Ammon's horn (tissue), 1 donor: ENCODE measurements at regions not wholly inside any gene's neighbourhood (a gene's known extent, or its start where the extent isn't known, plus 50 kb on each side); places are given as distances from the start of the nearest gene placed in this dataset.
"Not testable (repeated sequence)": the region's sequence is repeated elsewhere in the genome, so short reads cannot be mapped to it uniquely, and the experiment has no call there.

Source experiments
- DNase-seq: peaks from one replicate; pipeline ENCODE4 v3.0.0-alpha.2; 2016; ENCODE audit warnings: low spot score

- DNase-seq: no peak
These were observed 185.9 kb upstream of the G2E3 start for GRCh38 chr14:30373053-30373452.

DNA sequence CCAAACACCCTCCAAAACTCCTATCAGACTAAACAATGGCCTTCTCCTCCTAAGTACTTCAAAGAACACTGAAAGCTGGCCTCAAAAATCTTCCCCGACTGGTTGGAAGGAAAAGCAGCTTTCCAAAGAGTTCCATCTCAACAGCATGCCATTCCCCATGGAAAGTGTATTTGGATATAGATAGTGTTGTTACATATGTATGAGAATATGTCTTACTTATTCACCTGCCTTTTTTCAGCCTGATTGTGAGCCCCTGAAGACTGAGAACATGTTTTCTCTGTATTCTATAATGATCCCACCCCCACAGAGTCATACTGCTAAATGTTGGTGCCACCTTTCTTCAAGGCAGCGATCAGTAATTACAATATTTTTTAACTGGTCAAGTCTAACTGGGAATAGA, 185.4 kb upstream of the G2E3 start:
- DNase-seq: no peak

GRCh38 chr14:30375296-30375892, 183.6 kb upstream of the G2E3 start:
- peak; percentile 41 for DNase-seq

- no peak for DNase-seq
These were observed 177.0 kb upstream of the G2E3 start for GRCh38 chr14:30381861-30382480.

DNA sequence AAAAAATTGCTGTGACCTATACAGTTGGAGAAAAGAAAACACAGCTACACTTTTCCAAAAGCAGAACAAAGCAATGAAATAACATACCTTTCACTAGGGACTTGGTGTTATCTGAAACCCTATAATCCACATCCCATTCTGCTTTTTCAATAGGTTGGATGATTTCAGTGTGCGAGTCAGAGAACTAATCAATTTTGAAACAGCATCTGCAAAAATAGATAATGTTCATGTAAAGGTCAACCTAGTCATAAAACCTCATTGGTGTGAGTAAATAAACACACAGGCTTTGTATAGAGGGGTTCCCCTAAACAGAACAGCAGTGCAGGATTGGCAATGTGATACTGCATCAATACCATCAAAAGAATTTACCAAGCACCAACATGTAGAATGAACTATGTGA, 173.0 kb upstream of the G2E3 start:
- no peak for DNase-seq

DNA sequence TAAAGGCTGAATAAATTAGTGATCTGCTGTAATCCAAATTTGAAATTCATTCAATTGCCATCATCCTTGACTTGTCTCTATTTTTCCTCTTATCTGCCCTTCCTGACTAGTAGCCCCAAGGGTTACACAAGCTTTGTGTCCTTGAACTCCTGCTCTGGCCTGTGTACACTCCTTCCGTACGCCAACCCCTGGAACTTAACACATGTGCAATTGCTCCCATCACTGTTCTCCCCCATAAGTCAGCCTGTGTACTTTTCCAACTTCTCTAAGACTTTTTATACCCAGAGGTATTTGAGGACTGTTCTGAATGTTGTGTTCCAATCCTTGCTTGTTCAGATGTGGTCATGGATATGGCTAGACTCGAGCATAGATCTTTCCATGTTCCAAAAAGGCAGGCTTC, 171.1 kb upstream of the G2E3 start:
- DNase-seq: no peak

- peak; percentile 85 for DNase-seq
These were observed 169.7 kb upstream of the G2E3 start for GRCh38 chr14:30389134-30389876.

DNA sequence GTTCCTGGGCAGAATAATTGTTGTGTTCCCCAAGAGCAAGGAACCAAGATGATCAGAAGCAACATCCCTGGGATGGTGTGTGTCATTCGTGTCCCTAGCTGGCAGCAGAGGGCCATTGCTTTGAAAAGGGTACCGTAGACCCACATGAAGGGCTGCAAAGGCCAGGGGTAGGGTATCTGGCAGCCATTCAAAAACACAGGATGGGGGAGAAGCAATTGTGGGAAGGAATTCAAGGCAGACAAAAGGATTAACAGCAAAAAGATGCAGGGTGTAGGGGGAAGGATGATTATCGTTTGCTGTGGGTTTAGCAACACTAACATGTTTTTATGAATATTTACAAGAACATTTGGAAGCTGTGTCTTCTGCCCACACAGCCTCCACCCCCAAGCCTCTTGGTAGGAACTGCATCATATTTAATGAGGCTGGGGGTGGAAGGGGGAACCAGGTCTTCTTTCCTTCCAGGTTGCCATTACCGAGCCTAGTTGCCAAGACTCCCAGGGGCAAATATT, 169.0 kb upstream of the G2E3 start:
- DNase-seq: peak; percentile 36

- no peak for DNase-seq
These were observed 163.9 kb upstream of the G2E3 start for GRCh38 chr14:30395065-30395464.

DNA sequence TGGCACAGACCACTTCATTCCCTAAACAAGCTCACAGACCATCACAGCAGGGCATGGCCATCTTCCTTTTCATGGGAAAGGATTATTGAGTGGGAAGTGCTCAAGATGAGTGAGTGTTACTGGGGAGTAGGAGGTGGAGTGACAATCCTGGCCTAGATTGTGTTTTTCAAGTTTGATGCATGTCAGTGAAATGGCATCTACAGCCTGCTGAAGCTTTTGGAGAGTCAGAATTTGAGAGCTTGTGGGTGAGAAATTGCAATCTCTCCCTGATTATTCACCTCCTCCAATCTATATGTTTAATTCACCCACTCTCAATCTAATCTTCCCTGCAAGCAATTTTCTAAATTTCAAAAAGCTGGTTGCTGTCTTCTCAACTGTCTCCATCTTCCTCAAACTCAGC, 156.1 kb upstream of the G2E3 start:
- DNase-seq: no peak

- DNase-seq: no peak
These were observed 155.2 kb upstream of the G2E3 start for GRCh38 chr14:30403791-30404190.

DNA sequence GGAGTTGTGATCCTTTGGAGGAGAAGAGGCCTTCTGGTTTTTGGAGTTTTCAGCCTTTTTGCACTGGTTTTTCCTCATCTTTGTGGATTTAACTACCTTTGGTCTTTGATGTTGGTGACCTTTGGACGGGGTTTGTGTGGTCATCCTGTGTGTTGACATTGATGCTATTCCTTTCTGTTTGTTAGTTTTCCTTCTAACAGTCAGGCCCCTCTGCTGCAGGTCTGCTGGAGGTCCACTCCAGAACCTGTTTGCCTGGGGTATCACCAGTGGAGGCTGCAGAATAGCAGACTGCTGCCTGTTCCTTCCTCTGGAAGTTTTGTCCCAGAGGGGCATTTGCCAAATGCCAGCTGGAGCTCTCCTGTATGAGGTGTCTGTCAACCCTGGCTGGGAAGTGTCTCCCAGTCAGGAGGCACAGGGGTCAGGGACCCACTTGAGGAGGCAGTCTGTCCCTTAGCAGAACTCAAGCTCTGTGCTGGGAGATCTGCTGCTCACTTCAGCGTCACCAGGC, 149.4 kb upstream of the G2E3 start:
- DNase-seq: not testable (repeated sequence)

DNA sequence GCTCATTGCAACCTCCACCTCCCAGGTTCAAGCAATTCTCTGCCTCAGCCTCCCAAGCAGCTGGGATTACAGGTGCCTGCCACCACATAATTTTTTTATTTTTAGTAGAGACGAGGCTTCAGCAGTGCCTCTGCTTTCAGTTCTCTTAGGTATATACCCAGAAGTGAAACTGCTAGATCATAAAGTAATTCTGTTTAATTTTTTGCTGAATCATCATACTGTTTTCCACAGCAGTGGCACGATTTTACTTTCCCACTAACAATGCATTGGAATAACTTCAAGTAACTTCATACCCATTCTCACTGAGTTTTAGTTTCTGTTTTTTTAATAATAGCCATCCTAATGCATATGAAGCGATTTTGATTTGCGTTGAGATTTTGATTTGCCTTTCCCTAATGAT, 148.0 kb upstream of the G2E3 start:
- DNase-seq: no peak

GRCh38 chr14:30413184-30413583, 145.8 kb upstream of the G2E3 start:
- not testable (repeated sequence) for DNase-seq

DNA sequence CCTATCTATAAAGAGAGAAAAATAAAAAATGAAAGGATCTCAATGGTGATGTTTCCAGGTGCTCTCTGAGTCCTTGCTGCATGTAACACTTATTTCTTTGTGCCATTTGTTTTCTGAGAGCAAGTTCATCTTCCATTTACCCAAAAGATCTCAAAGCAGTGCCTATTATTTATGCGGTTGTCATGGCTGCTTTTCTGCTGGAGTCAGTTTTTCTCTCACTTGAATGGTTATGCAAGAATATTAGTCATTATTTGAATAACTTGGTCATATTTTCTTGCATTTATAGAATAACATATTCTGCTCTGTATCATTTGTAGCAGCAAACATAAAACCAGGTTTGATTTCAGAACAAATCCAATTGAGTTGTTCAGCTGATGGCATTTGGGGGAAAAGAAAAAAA, 141.8 kb upstream of the G2E3 start:
- DNase-seq: no peak

DNA sequence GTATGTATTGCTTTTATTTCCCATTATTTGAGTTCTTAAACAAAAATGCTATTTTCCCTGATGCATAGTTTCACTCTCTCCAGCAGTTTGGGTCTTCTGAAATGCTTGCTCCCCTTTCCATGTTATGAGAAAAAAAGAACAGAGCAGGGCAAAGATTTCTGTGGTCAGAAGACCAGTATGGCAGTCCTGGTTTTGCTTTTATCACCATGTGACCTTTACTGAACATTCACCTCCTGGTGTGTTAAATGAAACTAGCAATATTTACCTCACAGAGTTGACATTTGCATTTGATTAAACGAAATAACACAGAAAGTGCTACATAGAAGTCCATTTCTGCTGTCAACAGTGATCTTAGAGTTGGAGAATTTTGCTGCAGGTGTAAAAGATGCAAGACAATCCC, 141.0 kb upstream of the G2E3 start:
- DNase-seq: no peak

- DNase-seq: no peak
These were observed 139.9 kb upstream of the G2E3 start for GRCh38 chr14:30419037-30419436.

DNA sequence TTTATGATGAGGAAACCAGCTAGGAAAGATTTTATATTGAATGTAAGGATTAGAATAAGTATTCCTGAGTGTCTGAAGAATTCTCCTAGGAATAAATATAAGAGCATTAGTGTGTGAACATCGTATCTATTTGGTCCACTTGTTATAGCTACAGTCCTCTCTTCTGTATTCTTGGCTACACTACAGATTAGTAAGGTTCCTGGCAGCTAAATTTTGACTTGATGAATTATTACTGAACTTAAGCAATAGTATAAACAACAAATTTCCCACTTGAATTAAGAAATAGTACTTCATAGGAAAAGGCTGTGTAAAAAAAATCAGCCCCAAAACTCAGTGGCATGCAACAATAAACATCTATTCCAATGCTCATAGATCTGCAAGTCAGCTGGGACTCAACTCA, 138.4 kb upstream of the G2E3 start:
- DNase-seq: no peak

- DNase-seq: no peak
These were observed 132.5 kb upstream of the G2E3 start for GRCh38 chr14:30426463-30426862.

- DNase-seq: no peak
These were observed 131.6 kb upstream of the G2E3 start for GRCh38 chr14:30427401-30427800.

GRCh38 chr14:30427846-30428245, 131.1 kb upstream of the G2E3 start:
- DNase-seq: no peak

GRCh38 chr14:30431552-30431951, 127.4 kb upstream of the G2E3 start:
- no peak for DNase-seq

DNA sequence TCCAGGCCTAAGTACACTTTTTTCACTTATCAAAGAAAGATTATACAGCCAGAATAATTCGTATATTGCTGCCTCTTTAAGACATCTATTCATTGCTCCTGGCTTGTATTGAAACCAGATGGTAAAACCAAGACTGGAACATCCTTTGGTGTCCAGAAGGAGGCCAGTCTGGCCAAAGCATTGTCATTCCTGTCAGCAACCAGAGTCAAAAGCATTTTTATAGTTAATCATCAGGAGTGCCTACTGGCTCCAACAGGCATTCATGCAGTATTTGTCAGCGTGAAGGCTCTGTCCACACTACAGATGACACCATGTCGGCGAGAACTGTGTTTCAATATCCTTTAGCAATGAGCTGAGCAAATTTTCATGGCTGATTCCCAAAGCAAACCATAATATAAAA, 118.0 kb upstream of the G2E3 start:
- DNase-seq: no peak
